GM21423 (cell line): ENCODE measurements at regions not wholly inside any gene's neighbourhood (a gene's known extent, or its start where the extent isn't known, plus 50 kb on each side); places are given as distances from the start of the nearest gene placed in this dataset.
"Not testable (repeated sequence)": the region's sequence is repeated elsewhere in the genome, so short reads cannot be mapped to it uniquely, and the experiment has no call there.

Experiments used
- ATAC-seq: cut with Tn5 transposase; IDR thresholded peaks from one replicate; pipeline ENCODE4 v1.9.1; 2021; ENCODE audit warnings: mild to moderate bottlenecking, moderate library complexity; ENCODE audit not compliant: unreplicated experiment

GRCh38 chr3:145457825-145458552, 703.0 kb downstream of the PLOD2 start:
- ATAC-seq = no peak

- not testable (repeated sequence) for ATAC-seq
Observed at GRCh38 chr3:145459681-145460080, 701.3 kb downstream of the PLOD2 start.

DNA sequence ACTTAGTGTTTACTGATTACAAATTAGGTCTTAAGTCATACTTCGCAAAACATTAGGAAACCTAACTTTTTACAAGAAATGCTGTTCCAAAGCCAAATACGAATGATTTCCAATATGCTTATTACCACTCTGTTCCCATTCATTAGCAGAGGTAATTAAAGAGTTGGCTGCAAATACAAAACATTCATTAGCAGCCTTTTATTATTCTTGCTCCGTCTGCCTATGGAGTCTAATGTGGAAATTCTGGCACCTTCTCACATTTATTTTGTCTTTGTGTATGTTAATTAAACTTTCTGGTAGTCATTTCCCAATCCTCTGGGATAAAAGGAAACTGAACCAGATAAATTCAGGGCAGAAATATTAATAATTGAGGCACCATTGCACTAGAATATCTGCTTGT, 689.0 kb downstream of the PLOD2 start:
- no peak for ATAC-seq

DNA sequence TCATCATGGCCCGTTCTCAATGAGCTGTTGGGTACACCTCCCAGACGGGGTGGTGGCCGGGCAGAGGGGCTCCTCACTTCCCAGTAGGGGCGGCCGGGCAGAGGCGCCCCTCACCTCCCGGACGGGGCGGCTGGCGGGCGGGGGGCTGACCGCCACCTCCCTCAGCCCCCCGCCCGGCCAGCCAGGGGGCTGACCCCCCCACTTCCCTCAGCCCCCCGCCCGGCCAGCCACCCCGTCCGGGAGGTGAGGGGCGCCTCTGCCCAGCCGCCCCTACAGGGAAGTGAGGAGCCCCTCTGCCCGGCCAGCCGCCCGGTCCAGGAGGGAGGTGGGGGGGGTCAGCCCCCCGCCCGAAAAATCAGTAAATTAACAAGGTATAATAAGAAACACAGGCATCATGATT, 678.2 kb downstream of the PLOD2 start:
- not testable (repeated sequence) for ATAC-seq

DNA sequence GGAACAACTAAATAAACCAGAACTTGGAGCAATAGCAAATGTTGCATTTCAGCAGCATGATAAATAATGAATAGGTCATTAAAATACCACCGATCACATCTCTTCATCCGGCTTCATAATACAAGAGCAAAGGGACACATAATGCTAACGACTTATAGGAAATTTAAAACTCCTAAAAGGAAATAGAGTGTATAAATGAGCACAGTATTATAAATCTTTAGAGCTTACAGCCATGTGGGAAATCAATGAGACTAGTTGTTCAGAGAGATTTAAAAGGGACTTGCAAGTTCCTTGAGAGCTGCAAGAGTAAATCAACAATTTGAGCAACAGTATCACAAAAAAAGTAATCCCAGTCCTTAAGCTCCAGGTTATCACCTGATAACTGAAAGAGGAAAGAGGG, 677.0 kb downstream of the PLOD2 start:
- ATAC-seq = no peak

DNA sequence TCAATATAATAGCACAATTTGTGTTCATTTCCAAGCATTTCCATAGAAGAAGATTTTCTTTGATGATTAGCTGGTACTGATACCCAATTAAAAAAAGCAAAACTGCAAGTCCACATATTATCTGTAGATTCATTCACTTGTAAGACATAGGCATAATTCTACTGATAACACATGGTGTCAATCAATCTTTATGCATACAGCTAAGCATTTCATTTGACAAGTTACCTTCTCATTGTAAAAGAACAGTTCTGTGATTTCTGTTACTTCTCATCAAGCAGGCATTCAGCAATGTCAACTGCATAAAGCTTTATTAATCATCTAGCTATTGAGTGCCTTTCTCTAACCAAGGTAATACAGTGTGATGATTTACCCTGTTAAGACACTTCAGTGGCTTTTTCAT, 672.0 kb downstream of the PLOD2 start:
- no peak for ATAC-seq

- no peak for ATAC-seq
Observed at GRCh38 chr3:145490088-145491048, 670.6 kb downstream of the PLOD2 start.

DNA sequence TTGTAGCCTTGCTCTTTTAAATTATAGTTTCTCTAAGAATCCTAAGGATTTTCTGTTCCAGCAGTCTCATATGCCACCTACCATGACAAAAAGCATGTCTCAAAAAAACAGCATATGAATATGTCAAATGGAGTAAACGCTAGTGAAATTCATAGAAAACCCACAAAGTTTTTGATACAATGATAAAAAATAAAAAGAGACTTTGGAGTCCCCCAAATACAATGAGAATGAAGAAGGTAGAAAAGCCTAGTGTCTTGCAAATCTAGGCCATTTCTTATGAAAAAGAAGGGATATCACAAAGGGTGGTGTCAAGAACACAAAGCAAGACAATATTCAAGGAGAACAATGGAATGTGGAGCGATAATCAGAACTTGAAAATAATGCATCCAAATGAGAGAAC, 668.5 kb downstream of the PLOD2 start:
- ATAC-seq = no peak

DNA sequence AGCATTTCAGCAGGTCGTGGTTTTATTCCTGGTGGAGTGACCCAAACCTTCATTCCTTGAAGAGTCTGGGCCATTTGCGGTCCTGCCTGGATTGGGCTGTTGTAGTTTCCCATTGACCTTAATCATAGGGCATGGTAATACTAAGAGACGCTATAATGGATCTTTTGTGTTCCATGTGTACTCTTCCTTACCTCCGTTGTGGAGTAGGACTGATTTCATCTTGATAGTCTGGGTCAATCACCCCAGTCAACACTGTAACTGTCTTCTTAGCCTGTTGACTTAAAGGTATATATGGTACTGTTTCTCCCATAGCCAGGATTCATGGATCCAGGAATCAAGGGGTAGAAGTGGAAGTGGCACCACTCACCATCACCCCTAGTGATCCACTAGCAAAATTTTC, 643.6 kb downstream of the PLOD2 start:
- ATAC-seq = not testable (repeated sequence)

DNA sequence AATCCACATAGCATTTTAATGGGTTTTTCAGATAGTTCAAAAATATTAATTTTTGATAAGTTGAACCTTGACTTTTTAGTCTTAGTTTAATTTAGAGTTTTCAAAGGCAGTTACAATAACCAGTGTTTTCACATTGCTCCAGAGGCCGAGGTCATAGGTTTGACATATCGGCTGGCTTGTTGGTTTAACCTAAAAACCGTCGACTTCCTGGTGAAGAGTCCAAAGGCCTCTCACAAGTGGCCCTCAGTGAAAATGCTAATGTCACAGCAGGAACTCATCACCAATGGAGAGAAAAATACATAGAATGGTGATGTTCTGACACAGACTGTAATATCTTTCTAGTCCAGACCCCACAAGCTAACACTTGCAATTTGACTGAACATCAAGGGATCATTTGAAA, 642.3 kb downstream of the PLOD2 start:
- no peak for ATAC-seq

- ATAC-seq = no peak
Observed at GRCh38 chr3:145519398-145520047, 641.5 kb downstream of the PLOD2 start.

- no peak for ATAC-seq
Observed at GRCh38 chr3:145522179-145522578, 638.8 kb downstream of the PLOD2 start.

DNA sequence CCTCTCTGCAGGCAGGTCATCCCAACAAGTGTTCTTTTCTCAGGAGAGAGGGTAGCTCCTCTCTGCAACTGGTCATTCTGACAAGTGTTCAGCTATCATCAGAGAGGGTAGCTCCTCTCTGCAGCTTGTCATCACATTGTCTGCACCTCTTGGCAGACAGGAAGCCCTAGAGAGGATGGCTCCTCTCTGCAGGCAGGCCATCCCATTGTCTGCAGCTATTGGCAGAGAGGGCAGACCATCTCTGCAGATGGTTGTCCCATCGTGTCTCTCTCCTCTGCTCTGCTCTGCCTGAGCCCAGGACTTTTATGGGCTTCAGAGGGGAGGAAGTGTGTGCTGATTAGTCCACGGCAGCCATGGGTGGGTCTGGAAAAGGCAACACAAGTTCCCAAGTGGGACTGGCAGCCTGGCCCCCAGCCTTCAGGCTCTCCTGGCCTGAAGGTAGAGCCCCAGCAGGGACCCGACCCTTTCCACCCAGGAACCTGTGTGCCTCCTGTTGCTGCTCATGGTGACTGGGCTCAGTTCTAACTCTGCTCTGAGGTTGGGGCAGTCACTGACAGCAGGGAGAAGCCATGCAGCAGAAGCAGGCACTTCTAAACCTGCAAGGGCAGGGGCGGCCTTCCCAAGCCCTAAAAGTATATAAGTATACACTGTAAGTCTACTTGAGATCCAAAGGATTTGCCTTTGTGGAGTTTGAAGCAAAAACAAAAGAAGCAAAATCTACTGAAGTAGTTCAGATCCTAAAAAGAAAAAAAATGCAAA, 637.9 kb downstream of the PLOD2 start:
- no peak for ATAC-seq

GRCh38 chr3:145531548-145531947, 629.4 kb downstream of the PLOD2 start:
- no peak for ATAC-seq

DNA sequence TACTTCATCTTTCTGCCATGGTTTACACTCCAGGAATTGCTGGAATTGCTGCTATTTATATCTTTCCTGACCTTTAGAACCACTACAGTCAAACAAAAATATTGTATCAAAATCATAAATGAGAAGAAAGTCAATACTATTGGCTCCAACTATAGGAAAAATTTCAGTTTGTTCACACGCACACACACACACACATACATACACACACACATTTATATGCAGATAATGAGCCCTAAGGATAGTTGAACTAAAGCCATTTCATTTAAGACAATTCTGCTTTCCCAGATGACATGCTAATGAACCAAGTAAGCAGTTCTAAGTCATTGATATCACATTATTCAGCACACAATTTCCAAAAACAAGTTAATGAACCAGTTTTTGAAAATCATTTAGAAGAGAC, 627.3 kb downstream of the PLOD2 start:
- no peak for ATAC-seq

DNA sequence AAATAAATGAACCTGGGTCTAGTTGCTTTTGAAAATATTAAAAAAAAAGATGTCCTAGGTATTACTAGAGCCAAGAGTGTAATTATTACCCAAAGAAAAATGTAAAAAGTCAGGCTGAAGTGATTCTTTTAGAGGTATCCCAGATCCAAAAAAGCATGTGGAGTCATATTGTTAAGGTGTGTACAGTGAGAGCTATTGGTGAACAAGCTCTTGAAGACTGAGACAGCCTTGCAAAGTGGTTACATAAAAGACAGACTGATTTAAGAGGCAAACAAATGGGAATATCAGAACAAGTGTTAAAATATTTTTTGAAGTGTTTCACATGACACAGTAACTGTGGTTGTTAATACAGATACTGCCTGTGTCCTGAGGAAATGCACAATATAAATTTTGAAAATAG, 624.5 kb downstream of the PLOD2 start:
- ATAC-seq = no peak

- ATAC-seq = no peak
Observed at GRCh38 chr3:145550522-145550921, 610.5 kb downstream of the PLOD2 start.

DNA sequence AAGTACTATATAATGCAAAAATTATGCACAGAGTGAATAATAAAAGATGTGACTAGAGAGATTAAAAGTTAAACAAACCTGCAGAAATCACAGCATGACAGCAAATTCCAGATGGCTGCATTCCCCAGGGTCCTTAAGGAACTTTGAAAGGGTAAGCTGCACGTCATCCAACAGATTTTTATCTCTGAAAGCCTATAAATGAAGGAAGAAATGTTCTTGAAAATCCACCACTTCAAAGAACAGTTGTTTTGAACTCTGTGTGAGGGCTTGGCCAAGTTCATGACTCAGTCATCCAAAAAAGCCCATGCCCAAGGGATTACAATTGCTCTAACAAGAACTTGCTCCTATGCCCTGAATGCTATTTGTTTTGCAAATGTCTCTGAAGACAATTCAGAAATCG, 603.6 kb downstream of the PLOD2 start:
- ATAC-seq = no peak

DNA sequence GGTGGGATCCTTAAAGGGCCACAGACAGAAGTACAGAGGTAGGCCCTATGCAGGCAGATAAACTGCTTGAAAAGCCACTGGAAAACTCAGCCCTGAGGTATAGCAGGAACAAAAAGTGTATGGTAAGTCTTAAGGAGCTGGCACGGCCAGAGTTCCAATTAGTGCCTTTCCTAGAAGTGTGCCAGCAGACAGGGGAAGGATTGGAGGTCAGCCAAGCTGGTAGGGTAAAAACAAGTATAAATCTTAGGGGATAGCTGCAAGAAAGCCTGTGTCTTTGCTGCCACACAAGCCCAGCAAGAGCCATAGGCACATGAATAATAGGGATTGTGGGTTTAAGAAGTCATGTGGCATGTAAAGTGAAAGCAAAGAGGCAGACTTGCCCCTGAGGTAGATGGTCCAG, 582.5 kb downstream of the PLOD2 start:
- no peak for ATAC-seq

DNA sequence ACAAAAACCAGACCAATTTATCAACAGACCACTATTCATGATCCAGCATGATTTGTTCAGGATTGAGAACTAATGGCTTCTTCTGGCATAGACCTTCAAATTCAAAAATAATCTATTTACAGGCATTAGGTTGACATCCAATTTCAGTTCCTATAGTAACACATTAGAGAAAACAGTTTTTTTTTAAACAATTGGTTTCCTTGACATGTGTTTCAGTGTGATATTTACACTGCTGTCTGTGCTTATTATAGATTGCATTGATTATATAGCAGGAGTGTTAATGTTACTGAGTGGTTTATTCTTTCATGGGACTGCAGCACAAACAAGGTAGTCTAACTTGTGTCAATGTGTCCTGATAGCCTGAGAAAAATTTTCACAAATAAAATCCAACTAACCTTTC, 579.3 kb downstream of the PLOD2 start:
- no peak for ATAC-seq

DNA sequence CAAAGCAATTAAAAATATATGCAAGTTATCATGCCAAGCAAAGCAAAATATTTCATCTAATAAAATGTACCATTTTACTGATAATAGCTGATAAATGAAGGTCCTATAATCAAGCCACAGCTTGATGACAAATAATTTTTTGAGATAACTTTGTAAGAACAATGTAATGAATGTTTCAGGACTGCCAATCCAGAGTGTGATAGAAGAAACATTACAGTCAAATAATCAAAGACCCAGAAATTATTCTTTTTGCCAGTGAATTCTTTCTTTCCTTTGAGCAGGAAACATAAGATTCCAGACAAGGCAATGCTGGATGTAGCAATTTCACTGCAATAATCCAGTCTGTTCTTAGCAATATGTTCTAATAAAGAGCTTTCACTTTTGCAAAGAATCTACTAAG, 556.1 kb downstream of the PLOD2 start:
- ATAC-seq = no peak
